Uterus (tissue), 2 donors: ENCODE measurements at regions not wholly inside any gene's neighbourhood (a gene's known extent, or its start where the extent isn't known, plus 50 kb on each side); places are given as distances from the start of the nearest gene placed in this dataset.

Source experiments
- POLR2A ChIP-seq, 2 donors: fragments of 450-650 bp; IDR thresholded peaks; one replicate each; pipeline ENCODE4 v1.6.1; 2016; ENCODE audit warnings: antibody characterized with exemption in 2 of 2, mild to moderate bottlenecking in 1 of 2, moderate library complexity in 1 of 2
- TF ChIP-seq, protein P1 (sequence below), 4 experiments: fragments of 200-600 bp in 2 of 4; fragments of 450-650 bp in 2 of 4; sonication (generic) in 2 of 4; IDR thresholded peaks; one replicate each; pipeline ENCODE4 v1.5.1; 2016 to 2019; ENCODE audit warnings: antibody characterized with exemption in 4 of 4, mild to moderate bottlenecking in 2 of 4, moderate library complexity in 1 of 4

GRCh38 chr5:114909424-114909823 lies 260.3 kb downstream of the TRIM36 start:
- TF ChIP-seq POLR2A (IDR thresholded peaks at IDR 0.05) = no peak
- TF ChIP-seq, protein P1, sequence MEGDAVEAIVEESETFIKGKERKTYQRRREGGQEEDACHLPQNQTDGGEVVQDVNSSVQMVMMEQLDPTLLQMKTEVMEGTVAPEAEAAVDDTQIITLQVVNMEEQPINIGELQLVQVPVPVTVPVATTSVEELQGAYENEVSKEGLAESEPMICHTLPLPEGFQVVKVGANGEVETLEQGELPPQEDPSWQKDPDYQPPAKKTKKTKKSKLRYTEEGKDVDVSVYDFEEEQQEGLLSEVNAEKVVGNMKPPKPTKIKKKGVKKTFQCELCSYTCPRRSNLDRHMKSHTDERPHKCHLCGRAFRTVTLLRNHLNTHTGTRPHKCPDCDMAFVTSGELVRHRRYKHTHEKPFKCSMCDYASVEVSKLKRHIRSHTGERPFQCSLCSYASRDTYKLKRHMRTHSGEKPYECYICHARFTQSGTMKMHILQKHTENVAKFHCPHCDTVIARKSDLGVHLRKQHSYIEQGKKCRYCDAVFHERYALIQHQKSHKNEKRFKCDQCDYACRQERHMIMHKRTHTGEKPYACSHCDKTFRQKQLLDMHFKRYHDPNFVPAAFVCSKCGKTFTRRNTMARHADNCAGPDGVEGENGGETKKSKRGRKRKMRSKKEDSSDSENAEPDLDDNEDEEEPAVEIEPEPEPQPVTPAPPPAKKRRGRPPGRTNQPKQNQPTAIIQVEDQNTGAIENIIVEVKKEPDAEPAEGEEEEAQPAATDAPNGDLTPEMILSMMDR (IDR thresholded peaks at IDR 0.05) = no peak
